ENCODE measurements at regions not wholly inside any gene's neighbourhood (a gene's known extent, or its start where the extent isn't known, plus 50 kb on each side); places are given as distances from the start of the nearest gene placed in this dataset.

DNA sequence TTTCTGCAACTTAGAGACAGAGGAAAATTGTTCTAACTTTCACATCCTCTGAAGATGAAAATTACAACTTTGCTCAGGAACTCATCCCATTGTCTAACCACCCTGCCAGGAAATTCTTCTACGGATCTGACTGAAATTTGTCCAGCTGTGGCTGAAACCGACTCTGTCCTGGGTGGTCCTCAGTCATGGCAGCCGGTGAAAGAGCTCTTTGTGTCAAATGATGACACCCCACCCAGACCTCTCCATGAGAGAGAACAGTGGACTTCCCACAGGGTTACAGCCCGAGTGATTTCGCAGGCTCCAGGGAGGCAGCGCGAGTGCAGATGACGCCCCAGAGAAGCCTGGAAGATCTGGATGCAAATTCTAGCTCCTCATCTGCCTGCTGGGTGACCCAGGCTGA lies 65.1 kb upstream of the TRIB2 start:
- TF ChIP-seq, protein P1, sequence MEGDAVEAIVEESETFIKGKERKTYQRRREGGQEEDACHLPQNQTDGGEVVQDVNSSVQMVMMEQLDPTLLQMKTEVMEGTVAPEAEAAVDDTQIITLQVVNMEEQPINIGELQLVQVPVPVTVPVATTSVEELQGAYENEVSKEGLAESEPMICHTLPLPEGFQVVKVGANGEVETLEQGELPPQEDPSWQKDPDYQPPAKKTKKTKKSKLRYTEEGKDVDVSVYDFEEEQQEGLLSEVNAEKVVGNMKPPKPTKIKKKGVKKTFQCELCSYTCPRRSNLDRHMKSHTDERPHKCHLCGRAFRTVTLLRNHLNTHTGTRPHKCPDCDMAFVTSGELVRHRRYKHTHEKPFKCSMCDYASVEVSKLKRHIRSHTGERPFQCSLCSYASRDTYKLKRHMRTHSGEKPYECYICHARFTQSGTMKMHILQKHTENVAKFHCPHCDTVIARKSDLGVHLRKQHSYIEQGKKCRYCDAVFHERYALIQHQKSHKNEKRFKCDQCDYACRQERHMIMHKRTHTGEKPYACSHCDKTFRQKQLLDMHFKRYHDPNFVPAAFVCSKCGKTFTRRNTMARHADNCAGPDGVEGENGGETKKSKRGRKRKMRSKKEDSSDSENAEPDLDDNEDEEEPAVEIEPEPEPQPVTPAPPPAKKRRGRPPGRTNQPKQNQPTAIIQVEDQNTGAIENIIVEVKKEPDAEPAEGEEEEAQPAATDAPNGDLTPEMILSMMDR (IDR thresholded peaks at IDR 0.05) = no peak
- TF ChIP-seq ZFX (IDR thresholded peaks at IDR 0.05; ENCODE audit: borderline replicate concordance) = no peak

All from 22Rv1 (cell line).